Hepatocyte (in vitro differentiated cells): ENCODE measurements at regions not wholly inside any gene's neighbourhood (a gene's known extent, or its start where the extent isn't known, plus 50 kb on each side); places are given as distances from the start of the nearest gene placed in this dataset.

Experiments
- DNase-seq: peaks from one replicate; pipeline ENCODE4 v3.0.0-alpha.2; 2016; ENCODE audit warnings: low spot score
- H2AFZ ChIP-seq: fragments of 200-600 bp; sonication (generic); 2 replicates; pipeline ENCODE4 v1.6.0; 2016; ENCODE audit warnings: antibody characterized with exemption, mild to moderate bottlenecking
- H3K27ac ChIP-seq: fragments of 200-600 bp; sonication (generic); 2 replicates; pipeline ENCODE4 v1.5.1; 2016; ENCODE audit warnings: mild to moderate bottlenecking
- H3K27me3 ChIP-seq: fragments of 200-600 bp; sonication (generic); 2 replicates; pipeline ENCODE4 v1.6.1; 2016
- H3K36me3 ChIP-seq: fragments of 200-600 bp; sonication (generic); replicated peaks from 2 replicates; pipeline ENCODE4 v1.5.1; 2016; ENCODE audit warnings: low read depth; ENCODE audit not compliant: insufficient read depth
- H3K4me1 ChIP-seq: fragments of 200-600 bp; sonication (generic); 2 replicates; pipeline ENCODE4 v1.5.1; 2016; ENCODE audit warnings: mild to moderate bottlenecking, moderate library complexity; ENCODE audit not compliant: insufficient read depth
- H3K4me2 ChIP-seq: fragments of 200-600 bp; sonication (generic); 2 replicates; pipeline ENCODE4 v1.6.0; 2016
- H3K4me3 ChIP-seq: fragments of 200-600 bp; sonication (generic); 2 replicates; pipeline ENCODE4 v1.5.1; 2016; ENCODE audit warnings: mild to moderate bottlenecking
- H3K79me2 ChIP-seq: fragments of 200-600 bp; sonication (generic); 2 replicates; pipeline ENCODE4 v1.6.0; 2017; ENCODE audit warnings: mild to moderate bottlenecking
- H3K9me2 ChIP-seq: fragments of 200-600 bp; sonication (generic); replicated peaks from 2 replicates; pipeline ENCODE4 v1.6.0; 2017; ENCODE audit warnings: mild to moderate bottlenecking; ENCODE audit not compliant: insufficient read depth
- H3K9me3 ChIP-seq: fragments of 200-600 bp; sonication (generic); 2 replicates; pipeline ENCODE4 v1.5.1; 2016; ENCODE audit warnings: low read depth, mild to moderate bottlenecking
- H4K20me1 ChIP-seq: fragments of 200-600 bp; sonication (generic); 2 replicates; pipeline ENCODE4 v1.6.0; 2016; ENCODE audit warnings: mild to moderate bottlenecking; ENCODE audit not compliant: insufficient read depth, poor library complexity, severe bottlenecking
- EZH2 ChIP-seq: fragments of 200-600 bp; sonication (generic); IDR thresholded peaks from 2 replicates; pipeline ENCODE4 v1.6.1; 2016; ENCODE audit warnings: antibody characterized with exemption, mild to moderate bottlenecking, borderline replicate concordance
- EZH2phosphoT487 ChIP-seq: fragments of 200-600 bp; sonication (generic); IDR thresholded peaks from one replicate; pipeline ENCODE4 v1.6.1; 2018; ENCODE audit warnings: antibody characterized with exemption, mild to moderate bottlenecking, low read depth, moderate library complexity; ENCODE audit not compliant: unreplicated experiment, severe bottlenecking
- WGBS: methylation state at CpG from one replicate; pipeline ENCODE4 v1.1.6; 2016; ENCODE audit warnings: low lambda C conversion rate; ENCODE audit errors: missing lambda C conversion rate; 5-methylcytosine and 5-hydroxymethylcytosine counted together
- TF ChIP-seq, protein P1 (sequence below): fragments of 200-600 bp; sonication (generic); IDR thresholded peaks from 2 replicates; pipeline ENCODE4 v1.5.1; 2016; ENCODE audit warnings: antibody characterized with exemption, mild to moderate bottlenecking; ENCODE audit not compliant: poor library complexity

- Histone ChIP-seq H3K4me1 (no peaks in the 10 kb centered on the region), H3K27me3 (no peaks in the 10 kb centered on the region), H3K9me2 (no peaks in the 10 kb centered on the region), H2AFZ (no peak overlapping the region), H3K27ac (no peak overlapping the region), H3K4me2 (no peak overlapping the region), H3K9me3 (no peaks in the 10 kb centered on the region), H4K20me1 (no peaks in the 10 kb centered on the region), H3K79me2 (no peaks in the 10 kb centered on the region), H3K36me3 (no peaks in the 10 kb centered on the region), H3K4me3 (no peak overlapping the region)
- no peak for DNase-seq
- 75% methylated on average over 2 of the region's 2 CpGs for WGBS
- no peak for TF ChIP-seq EZH2phosphoT487
- TF ChIP-seq, protein P1, sequence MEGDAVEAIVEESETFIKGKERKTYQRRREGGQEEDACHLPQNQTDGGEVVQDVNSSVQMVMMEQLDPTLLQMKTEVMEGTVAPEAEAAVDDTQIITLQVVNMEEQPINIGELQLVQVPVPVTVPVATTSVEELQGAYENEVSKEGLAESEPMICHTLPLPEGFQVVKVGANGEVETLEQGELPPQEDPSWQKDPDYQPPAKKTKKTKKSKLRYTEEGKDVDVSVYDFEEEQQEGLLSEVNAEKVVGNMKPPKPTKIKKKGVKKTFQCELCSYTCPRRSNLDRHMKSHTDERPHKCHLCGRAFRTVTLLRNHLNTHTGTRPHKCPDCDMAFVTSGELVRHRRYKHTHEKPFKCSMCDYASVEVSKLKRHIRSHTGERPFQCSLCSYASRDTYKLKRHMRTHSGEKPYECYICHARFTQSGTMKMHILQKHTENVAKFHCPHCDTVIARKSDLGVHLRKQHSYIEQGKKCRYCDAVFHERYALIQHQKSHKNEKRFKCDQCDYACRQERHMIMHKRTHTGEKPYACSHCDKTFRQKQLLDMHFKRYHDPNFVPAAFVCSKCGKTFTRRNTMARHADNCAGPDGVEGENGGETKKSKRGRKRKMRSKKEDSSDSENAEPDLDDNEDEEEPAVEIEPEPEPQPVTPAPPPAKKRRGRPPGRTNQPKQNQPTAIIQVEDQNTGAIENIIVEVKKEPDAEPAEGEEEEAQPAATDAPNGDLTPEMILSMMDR = no peak
- TF ChIP-seq EZH2 = no peak
Measured at GRCh38 chr2:137893145-137893544, 71.1 kb upstream of the HNMT start.

- H3K9me3 ChIP-seq = no peaks in the 10 kb centered on the region
- WGBS = 35% methylated on average over 2 of the region's 2 CpGs
- H4K20me1 ChIP-seq = no peaks in the 10 kb centered on the region
- no peaks in the 10 kb centered on the region for H3K4me1 ChIP-seq
- no peaks in the 10 kb centered on the region for H3K27me3 ChIP-seq
- no peak overlapping the region for H2AFZ ChIP-seq
- H3K36me3 ChIP-seq = no peaks in the 10 kb centered on the region
- no peaks in the 10 kb centered on the region for H3K79me2 ChIP-seq
- no peak overlapping the region for H3K4me2 ChIP-seq
- H3K4me3 ChIP-seq = no peak overlapping the region
- TF ChIP-seq EZH2 = no peak
- TF ChIP-seq EZH2phosphoT487 = no peak
- TF ChIP-seq, protein P1 = no peak
- no peak overlapping the region for H3K27ac ChIP-seq
- no peaks in the 10 kb centered on the region for H3K9me2 ChIP-seq
- DNase-seq = no peak
Measured at GRCh38 chr2:137896467-137896866, 67.8 kb upstream of the HNMT start.

DNA sequence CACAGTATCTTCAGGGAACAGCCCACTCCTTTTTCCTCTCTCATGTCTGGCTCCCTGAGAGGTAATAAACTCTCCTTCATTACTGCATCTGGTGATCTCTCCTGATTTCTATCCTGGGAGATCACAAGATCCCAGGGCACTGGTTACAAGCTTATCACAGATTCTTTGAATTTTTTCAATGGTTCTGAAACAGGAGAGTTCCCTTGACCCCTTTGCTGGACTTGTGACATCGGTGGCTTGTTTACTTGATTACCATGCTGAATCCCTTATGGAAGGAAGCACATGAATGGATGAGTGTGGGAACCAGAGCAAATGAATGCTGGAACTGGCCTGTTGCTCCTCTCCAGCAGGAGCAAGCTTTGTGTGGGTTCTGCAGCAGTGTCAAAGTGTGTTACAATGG lies 67.2 kb upstream of the HNMT start:
- H3K4me1 ChIP-seq = no peaks in the 10 kb centered on the region
- H3K9me2 ChIP-seq = no peaks in the 10 kb centered on the region
- no peaks in the 10 kb centered on the region for H3K36me3 ChIP-seq
- H3K27me3 ChIP-seq = no peaks in the 10 kb centered on the region
- WGBS = 24% methylated on average over 1 of the region's 1 CpG
- H3K4me3 ChIP-seq = no peak overlapping the region
- H4K20me1 ChIP-seq = no peaks in the 10 kb centered on the region
- H3K27ac ChIP-seq = no peak overlapping the region
- no peaks in the 10 kb centered on the region for H3K79me2 ChIP-seq
- no peak overlapping the region for H2AFZ ChIP-seq
- no peak for DNase-seq
- H3K9me3 ChIP-seq = no peaks in the 10 kb centered on the region
- TF ChIP-seq EZH2 (no peak), EZH2phosphoT487 (no peak)
- TF ChIP-seq, protein P1 = no peak
- no peak overlapping the region for H3K4me2 ChIP-seq
